Activated T-helper 17 cell treated with anti-CD3 and anti-CD28 coated beads, Interleukin-2, amount 50 U/mL, for 72 hours (primary cell): ENCODE measurements at regions not wholly inside any gene's neighbourhood (a gene's known extent, or its start where the extent isn't known, plus 50 kb on each side); places are given as distances from the start of the nearest gene placed in this dataset.

ENCODE experiments used
- ATAC-seq: fragments of 150-1000 bp; cut with Tn5 transposase; replicated peaks from 2 replicates; pipeline ENCODE4 v1.10.0; 2021; ENCODE audit warnings: mild to moderate bottlenecking, moderate library complexity
- H3K27ac Mint-ChIP-seq: one replicate; pipeline ENCODE4 v1.8.0; 2022; ENCODE audit warnings: mixed read lengths
- H3K27me3 Mint-ChIP-seq: one replicate; pipeline ENCODE4 v1.8.0; 2022; ENCODE audit warnings: mixed read lengths
- H3K36me3 Mint-ChIP-seq: one replicate; pipeline ENCODE4 v1.8.0; 2022; ENCODE audit warnings: low read depth, mild to moderate bottlenecking, mixed read lengths
- H3K4me1 Mint-ChIP-seq: one replicate; pipeline ENCODE4 v1.8.0; 2022; ENCODE audit warnings: mixed read lengths
- H3K4me3 Mint-ChIP-seq: one replicate; pipeline ENCODE4 v1.8.0; 2022; ENCODE audit warnings: mild to moderate bottlenecking, mixed read lengths
- H3K9me3 Mint-ChIP-seq: one replicate; pipeline ENCODE4 v1.8.0; 2022; ENCODE audit warnings: mixed read lengths

- Mint-ChIP-seq H3K27me3 (peaks cover 3% of the 10 kb centered on the region), H3K27ac (no peak overlapping the region), H3K4me1 (peaks cover 18% of the 10 kb centered on the region), H3K9me3 (no peaks in the 10 kb centered on the region), H3K4me3 (no peak overlapping the region), H3K36me3 (peaks cover 14% of the 10 kb centered on the region)
- ATAC-seq: no peak
Observed at GRCh38 chr21:43364261-43364510, 62.7 kb downstream of the SIK1 start.

GRCh38 chr21:43363506-43364260, 63.2 kb downstream of the SIK1 start:
- Mint-ChIP-seq H3K4me3 (peak overlapping the region; percentile 89), H3K36me3 (peaks cover 14% of the 10 kb centered on the region), H3K27ac (no peak overlapping the region), H3K9me3 (no peaks in the 10 kb centered on the region), H3K4me1 (peaks cover 13% of the 10 kb centered on the region), H3K27me3 (no peaks in the 10 kb centered on the region)
- ATAC-seq: no peak

GRCh38 chr21:43362915-43363314, 64.0 kb downstream of the SIK1 start:
- no peaks in the 10 kb centered on the region for H3K27me3 Mint-ChIP-seq
- peaks cover 13% of the 10 kb centered on the region for H3K4me1 Mint-ChIP-seq
- peak; percentile 49 for ATAC-seq
- no peaks in the 10 kb centered on the region for H3K9me3 Mint-ChIP-seq
- H3K27ac Mint-ChIP-seq: peak overlapping the region; percentile 93
- peak overlapping the region; percentile 89 for H3K4me3 Mint-ChIP-seq
- peaks cover 14% of the 10 kb centered on the region for H3K36me3 Mint-ChIP-seq

- Mint-ChIP-seq H3K4me1 (peaks cover 13% of the 10 kb centered on the region), H3K27ac (peak overlapping the region; percentile 93), H3K9me3 (no peaks in the 10 kb centered on the region), H3K27me3 (no peaks in the 10 kb centered on the region), H3K36me3 (peaks cover 14% of the 10 kb centered on the region), H3K4me3 (peak overlapping the region; percentile 89)
- peak; percentile 87 for ATAC-seq
Observed at GRCh38 chr21:43362321-43362791, 64.6 kb downstream of the SIK1 start.

- ATAC-seq: peak; percentile 56
- Mint-ChIP-seq H3K27ac (peak overlapping the region; percentile 93), H3K4me3 (peak overlapping the region; percentile 89), H3K4me1 (peaks cover 13% of the 10 kb centered on the region), H3K9me3 (no peaks in the 10 kb centered on the region), H3K27me3 (no peaks in the 10 kb centered on the region), H3K36me3 (peaks cover 14% of the 10 kb centered on the region)
Observed at GRCh38 chr21:43361493-43362296, 65.2 kb downstream of the SIK1 start.

GRCh38 chr21:43361127-43361492, 65.8 kb downstream of the SIK1 start:
- no peaks in the 10 kb centered on the region for H3K27me3 Mint-ChIP-seq
- ATAC-seq: no peak

GRCh38 chr21:43360441-43361126, 66.3 kb downstream of the SIK1 start:
- peaks cover 13% of the 10 kb centered on the region for H3K4me1 Mint-ChIP-seq
- H3K36me3 Mint-ChIP-seq: peaks cover 14% of the 10 kb centered on the region
- no peaks in the 10 kb centered on the region for H3K9me3 Mint-ChIP-seq
- no peak for ATAC-seq
- peak overlapping the region; percentile 89 for H3K4me3 Mint-ChIP-seq
- no peak overlapping the region for H3K27ac Mint-ChIP-seq
- no peaks in the 10 kb centered on the region for H3K27me3 Mint-ChIP-seq

More at GRCh38 chr21:43361127-43361492, 65.8 kb downstream of the SIK1 start:
- Mint-ChIP-seq H3K27ac (peak overlapping the region; percentile 93), H3K4me1 (peaks cover 13% of the 10 kb centered on the region), H3K4me3 (peak overlapping the region; percentile 89), H3K9me3 (no peaks in the 10 kb centered on the region), H3K36me3 (peaks cover 14% of the 10 kb centered on the region)

- Mint-ChIP-seq H3K27ac (no peak overlapping the region), H3K27me3 (no peaks in the 10 kb centered on the region), H3K9me3 (no peaks in the 10 kb centered on the region), H3K36me3 (peaks cover 14% of the 10 kb centered on the region), H3K4me3 (no peak overlapping the region), H3K4me1 (peaks cover 13% of the 10 kb centered on the region)
- no peak for ATAC-seq
Observed at GRCh38 chr21:43358940-43359822, 67.8 kb downstream of the SIK1 start.

GRCh38 chr21:43357715-43358430, 69.1 kb downstream of the SIK1 start:
- Mint-ChIP-seq H3K4me3 (no peak overlapping the region), H3K36me3 (peaks cover 13% of the 10 kb centered on the region), H3K4me1 (peaks cover 10% of the 10 kb centered on the region), H3K27me3 (no peaks in the 10 kb centered on the region), H3K9me3 (no peaks in the 10 kb centered on the region), H3K27ac (peak overlapping the region; percentile 38)
- ATAC-seq: no peak

GRCh38 chr21:43355925-43356289, 71.0 kb downstream of the SIK1 start:
- H3K36me3 Mint-ChIP-seq: peaks cover under 1% of the 10 kb centered on the region
- peak; percentile 33 for ATAC-seq
- H3K27me3 Mint-ChIP-seq: no peaks in the 10 kb centered on the region
- H3K27ac Mint-ChIP-seq: no peak overlapping the region
- no peak overlapping the region for H3K4me3 Mint-ChIP-seq
- peaks cover under 1% of the 10 kb centered on the region for H3K4me1 Mint-ChIP-seq
- H3K9me3 Mint-ChIP-seq: no peaks in the 10 kb centered on the region

GRCh38 chr21:43355266-43355924, 71.5 kb downstream of the SIK1 start:
- no peaks in the 10 kb centered on the region for H3K36me3 Mint-ChIP-seq
- H3K4me3 Mint-ChIP-seq: no peak overlapping the region
- H3K27ac Mint-ChIP-seq: no peak overlapping the region

GRCh38 chr21:43354666-43355065, 72.3 kb downstream of the SIK1 start:
- ATAC-seq: no peak
- Mint-ChIP-seq H3K4me3 (no peak overlapping the region), H3K9me3 (no peaks in the 10 kb centered on the region), H3K4me1 (no peaks in the 10 kb centered on the region), H3K36me3 (no peaks in the 10 kb centered on the region), H3K27ac (no peak overlapping the region), H3K27me3 (no peaks in the 10 kb centered on the region)

More at GRCh38 chr21:43355266-43355924, 71.5 kb downstream of the SIK1 start:
- Mint-ChIP-seq H3K27me3 (no peaks in the 10 kb centered on the region), H3K9me3 (no peaks in the 10 kb centered on the region), H3K4me1 (no peaks in the 10 kb centered on the region)
- no peak for ATAC-seq

GRCh38 chr21:43354026-43354420, 72.9 kb downstream of the SIK1 start:
- no peaks in the 10 kb centered on the region for H3K9me3 Mint-ChIP-seq
- H3K27ac Mint-ChIP-seq: no peak overlapping the region
- no peak overlapping the region for H3K4me3 Mint-ChIP-seq
- no peak for ATAC-seq
- no peaks in the 10 kb centered on the region for H3K36me3 Mint-ChIP-seq
- H3K4me1 Mint-ChIP-seq: no peaks in the 10 kb centered on the region
- no peaks in the 10 kb centered on the region for H3K27me3 Mint-ChIP-seq
